Kidney glomerular epithelial cell (primary cell): ENCODE measurements at regions not wholly inside any gene's neighbourhood (a gene's known extent, or its start where the extent isn't known, plus 50 kb on each side); places are given as distances from the start of the nearest gene placed in this dataset.

ENCODE experiments used
- DNase-seq: peaks from one replicate; lab custom pipeline; 2025; lab: John Stamatoyannopoulos, UW

DNA sequence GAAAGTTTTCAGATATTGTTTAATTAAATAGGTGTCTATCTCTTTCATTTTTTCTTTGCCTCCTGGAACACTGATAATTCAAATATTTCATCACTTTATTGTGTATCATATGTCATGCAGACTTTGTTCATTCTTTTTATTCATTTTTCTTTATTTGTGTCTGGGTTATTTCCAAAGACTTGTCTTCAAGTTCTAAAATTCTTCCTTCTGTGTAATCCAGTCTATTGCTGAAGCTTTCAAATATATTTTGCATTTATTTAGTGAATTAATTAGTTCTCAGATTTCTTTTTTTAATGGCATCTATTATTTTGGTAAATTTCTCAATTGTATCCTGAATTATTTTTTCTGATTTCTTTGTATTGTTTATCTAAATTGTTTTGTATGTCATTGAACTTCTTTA lies 70.1 kb downstream of the ZNF330 start:
- DNase-seq, result no peak

DNA sequence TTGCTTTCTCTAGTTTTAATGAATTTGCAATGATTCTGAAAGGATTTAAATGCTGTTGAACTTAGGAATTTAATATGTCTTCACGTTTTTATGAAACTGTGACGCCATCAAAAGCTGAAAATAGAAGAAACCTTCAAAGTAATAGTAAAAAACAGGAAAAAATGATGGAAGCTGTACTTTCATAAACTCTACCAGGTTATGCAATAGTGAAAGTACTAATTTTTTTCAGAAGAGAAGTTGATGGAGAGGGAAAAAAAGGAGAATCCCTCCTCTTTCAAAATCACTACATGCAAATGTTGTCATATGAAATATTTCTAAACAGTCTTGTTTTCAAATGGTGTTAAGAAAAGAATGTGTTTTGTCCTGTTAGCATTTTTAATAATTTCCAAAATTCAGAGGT lies 73.6 kb downstream of the ZNF330 start:
- no peak for DNase-seq

DNA sequence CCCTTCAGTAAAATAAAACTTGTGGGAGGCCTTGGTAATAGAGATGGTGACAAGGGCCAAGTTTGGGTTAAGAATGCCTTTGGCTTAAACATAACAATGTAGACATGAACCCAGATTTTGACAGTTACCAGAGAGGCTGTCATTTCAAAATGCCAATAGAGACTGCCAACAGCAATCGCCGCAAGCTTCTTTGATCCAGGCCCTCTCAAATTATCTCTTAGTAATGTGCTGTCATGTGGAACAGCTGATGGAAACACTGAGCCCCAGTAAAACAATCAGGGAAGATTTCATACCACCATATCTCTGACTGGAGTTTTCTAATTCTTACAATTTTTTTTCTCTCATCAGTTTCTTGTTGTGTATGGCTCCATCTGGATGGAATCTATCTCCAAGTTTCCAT lies 80.5 kb downstream of the ZNF330 start:
- no peak for DNase-seq

DNA sequence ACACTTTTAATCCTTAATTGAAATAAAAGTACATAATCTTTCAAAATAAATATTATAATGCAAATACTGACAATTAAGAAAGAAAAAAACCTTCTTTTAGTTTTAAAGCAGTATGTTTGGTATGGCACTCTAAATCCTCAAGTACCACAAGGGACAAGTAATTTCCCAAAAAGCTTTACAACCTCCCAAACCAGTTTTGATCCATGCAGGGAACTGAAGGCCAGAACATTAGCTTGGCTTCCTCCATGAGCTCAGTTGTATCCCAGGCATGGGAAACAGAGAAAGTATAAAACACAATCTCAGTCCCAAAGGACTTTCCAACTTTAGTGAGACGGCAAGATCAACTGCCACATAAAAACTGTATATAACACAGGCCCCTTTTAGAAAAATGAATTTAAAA lies 82.2 kb downstream of the ZNF330 start:
- no peak for DNase-seq

DNA sequence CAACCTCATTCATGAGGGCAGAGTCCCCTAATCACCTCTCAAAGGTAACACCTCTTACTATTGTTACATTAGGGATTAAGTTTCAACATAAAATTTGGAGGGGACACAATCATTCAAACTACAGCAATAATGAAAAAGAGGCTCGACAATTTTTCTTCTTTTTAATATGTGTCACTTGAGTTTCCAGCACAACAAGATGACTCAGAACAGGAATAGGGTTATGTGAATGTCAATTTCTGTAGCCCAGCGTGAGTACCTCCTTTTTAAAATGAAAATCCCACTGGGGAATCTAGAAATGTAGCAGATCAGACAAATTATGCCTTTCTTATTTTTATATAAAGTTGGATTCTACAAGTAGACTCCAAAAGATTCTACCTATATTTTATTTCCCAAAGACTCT lies 83.7 kb downstream of the ZNF330 start:
- no peak for DNase-seq

DNA sequence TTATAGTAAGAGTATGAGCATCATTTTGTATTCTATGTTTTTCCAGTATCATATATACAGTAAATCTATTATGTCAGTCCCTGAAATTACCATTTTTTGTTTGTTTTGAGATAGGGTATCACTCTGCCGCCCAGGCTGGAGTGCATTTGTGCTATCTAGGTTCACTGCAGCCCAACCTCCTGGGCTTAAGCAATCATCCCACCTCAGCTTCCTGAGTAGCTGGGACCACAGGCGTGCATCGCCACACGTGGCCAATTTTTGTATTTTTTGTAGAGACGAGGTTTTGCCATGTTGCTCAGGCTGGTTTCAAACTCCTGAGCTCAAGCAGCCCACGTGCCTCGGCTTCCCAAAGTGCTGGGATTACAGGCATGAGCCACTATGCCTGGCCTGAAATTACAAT lies 85.6 kb downstream of the ZNF330 start:
- DNase-seq, result no peak

DNA sequence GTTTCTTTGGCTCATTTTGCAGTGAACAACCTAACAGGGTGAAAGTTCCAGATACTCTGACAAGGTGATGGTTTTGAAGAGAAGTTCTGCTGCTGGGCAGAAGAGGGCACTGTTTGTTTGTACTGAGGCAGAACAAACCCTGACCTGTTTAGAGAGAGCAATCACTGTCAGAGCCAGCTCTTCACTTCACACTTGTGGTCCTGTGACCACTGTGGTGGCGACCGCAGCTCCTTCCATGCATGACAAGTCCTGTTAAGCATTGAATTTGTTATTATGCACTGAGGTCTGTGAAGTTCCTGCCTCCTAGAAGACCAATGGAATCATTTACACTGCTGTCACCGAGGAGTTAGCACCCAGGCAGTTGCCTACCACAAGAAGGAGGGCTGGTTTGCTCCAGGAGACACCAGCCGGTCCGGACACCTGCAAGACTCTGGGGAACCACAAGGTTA lies 86.6 kb downstream of the ZNF330 start:
- peak; percentile 78 for DNase-seq

DNA sequence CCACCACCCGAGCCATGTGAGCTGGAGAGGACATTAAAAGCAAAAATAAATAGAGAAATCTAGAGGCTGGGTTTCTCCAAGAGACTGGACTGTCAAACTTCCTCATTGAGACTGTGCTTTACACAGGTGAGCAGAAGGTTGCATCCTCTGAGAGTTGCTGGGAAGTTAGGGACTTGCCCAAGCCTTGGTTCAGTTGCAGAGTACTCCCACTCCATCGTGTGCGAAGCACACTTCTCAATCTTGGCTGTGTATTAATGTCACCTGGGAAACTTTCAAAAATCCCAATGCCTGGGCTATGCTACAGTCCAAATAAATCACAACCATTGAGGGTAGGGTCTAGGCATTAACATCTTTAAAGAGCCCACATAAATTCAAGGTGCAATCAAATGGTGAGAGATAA lies 89.2 kb downstream of the ZNF330 start:
- no peak for DNase-seq

DNA sequence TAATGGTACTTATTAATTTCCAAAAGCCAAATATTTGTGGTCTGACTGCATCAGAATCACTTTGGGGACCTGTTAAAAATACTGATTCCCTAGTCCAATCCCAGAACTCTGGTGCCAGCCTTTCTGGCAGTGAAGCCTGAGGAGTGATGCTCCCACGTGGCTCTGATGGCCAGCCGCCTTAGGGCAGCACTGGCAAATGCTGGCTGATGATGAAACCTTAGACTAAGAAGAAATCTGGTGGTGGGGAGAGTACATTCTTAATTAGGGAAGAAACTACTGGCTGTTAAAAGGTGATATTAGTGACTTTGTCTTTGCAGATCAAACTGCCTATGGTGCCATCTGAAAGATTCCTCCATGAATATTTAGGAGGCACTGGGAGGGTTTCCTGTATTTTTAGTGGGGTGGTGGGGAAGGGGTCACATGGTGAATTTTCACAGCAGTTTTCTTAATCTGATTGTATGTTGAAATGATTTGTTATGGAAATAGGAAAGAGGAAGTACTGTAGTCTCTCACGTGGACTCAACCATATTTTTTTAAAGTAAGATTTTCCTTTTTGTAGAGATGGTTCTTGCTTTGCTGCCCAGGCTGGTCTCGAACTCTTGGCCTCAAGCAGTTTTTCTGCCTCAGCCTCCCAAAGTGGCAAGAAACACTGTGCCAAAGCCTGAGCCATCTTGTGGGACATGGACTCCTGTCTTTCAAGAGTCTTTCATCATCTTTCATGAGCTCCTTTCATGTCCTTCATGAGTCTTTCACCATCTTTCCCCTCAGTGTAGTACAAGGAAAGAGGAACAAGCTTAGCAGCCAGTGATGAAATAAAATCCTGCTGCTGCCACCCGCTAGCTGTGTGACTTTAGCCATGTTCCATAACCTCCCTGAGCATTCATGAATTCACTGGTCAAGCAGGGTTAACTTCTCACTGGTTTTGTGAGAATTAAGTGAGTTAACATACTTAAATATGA lies 90.8 kb downstream of the ZNF330 start:
- DNase-seq, result no peak

DNA sequence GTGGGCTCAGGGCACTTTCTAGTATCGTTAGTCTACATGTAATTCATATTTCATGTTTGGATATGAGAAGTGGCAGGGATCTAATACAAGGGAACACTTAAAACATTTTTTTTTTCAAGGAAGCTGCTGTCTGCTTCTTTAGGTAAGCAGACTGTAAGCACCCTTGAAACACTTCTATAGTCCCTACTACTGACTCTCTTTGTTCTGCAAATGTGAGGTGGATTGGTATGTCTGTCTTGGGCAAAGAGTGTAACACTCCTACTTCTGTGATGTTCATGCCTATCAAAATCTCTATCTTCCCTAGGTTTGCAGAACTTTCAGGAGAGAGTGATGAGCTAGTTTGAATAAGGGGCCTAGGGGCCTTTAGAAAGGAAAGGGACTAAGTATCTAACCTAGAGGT lies 93.9 kb downstream of the ZNF330 start:
- no peak for DNase-seq

DNA sequence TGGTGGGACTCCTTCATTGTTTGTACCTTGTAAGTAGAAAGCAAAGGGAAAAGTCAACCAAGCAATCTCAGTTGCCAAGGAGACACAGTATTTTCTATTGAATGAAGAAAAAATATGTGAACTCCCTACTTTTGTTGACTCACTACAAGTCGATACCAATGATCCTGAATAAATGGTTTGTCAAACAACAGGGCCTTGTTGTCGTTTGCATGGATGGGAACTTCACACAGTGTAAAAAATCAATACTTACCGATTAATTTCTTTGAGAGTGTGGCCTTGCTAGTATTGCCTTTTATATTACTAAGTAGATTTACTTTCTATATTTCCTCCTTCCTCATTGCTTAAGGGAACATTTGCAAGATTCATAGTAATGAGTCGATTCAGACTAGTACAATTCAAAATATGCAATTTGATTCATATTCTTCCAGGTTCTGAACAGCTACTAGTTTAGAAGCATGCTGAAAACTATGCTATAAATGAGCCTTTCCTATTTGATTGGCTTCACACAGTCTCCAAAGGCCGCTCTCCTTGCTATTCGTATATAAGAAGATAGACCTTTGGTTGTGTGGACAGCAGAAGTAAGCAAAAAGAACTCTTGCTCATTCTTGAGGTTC lies 108.0 kb downstream of the ZNF330 start:
- no peak for DNase-seq

DNA sequence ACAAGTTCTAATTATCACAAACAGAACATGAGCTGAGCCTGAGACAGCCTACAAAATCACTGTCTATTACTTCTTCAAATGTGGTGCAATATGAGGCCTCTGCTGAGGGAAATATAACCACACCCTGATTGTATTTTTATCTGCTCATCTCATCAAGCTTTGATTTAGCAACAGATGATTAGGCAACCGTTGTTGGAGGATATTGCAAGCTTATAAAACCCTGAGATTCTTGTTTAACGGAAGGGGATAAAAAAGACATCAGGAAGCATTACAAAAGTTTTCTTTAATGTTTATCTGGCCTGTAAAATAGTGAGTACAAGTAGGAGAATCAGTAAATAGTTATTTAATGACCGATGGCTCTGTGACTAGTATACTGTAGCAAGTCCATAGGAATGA lies 108.5 kb downstream of the ZNF330 start:
- DNase-seq, result no peak

DNA sequence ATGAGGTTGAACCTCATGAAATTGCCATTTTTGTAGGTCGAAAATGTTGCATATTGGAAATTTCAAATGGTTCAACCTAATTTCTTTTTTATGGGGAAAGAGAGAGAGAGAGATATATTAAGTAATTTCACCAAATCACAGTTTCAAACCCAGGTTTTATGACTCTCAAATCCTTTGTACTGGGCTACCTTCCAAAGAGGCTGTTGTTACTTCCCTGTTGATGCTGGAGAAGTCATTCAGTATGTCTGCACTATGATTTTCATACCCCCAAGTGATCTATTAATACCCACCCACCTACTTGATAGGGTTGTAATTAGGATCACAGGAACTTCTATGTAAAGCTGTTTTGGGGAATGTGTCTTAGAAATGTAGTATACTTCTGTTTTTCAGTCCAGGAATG lies 109.9 kb downstream of the ZNF330 start:
- no peak for DNase-seq

DNA sequence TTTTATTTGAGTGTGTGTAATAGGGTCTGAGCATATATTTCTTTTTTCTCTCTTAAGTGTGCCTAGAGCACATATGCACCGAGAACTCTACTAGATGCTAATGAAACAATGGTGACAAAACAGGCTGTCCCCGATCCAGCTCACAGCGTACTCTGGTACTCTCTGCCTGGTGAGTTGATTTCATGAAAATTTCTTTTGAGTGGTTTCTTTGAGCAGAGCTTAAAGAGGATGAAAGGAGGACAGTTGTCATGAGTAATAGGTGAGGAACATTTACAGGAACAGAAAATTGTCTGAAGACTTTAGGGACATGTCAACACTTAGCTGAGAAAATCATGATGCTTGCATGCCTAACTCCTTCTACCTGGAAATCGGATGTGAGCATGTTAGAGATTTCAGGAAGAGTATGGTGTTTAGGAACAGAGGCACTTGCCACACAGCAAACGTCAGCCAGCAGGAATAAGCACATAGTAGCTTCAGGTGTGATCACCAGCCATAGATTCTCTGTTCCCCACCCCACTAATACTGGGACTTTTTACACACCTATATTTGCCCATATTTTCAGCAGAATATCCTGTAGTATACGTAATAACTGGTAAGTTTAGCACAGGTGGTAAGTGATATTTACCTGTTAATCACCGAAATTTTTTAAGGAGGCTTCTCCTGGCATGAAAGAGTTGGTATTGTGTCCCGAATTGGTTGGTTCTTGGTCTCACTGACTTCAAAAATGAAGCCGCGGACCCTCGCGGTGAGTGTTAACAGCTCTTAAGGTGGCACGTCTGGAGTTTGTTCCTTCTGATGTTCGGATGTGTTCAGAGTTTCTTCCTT lies 111.1 kb downstream of the ZNF330 start:
- no peak for DNase-seq

DNA sequence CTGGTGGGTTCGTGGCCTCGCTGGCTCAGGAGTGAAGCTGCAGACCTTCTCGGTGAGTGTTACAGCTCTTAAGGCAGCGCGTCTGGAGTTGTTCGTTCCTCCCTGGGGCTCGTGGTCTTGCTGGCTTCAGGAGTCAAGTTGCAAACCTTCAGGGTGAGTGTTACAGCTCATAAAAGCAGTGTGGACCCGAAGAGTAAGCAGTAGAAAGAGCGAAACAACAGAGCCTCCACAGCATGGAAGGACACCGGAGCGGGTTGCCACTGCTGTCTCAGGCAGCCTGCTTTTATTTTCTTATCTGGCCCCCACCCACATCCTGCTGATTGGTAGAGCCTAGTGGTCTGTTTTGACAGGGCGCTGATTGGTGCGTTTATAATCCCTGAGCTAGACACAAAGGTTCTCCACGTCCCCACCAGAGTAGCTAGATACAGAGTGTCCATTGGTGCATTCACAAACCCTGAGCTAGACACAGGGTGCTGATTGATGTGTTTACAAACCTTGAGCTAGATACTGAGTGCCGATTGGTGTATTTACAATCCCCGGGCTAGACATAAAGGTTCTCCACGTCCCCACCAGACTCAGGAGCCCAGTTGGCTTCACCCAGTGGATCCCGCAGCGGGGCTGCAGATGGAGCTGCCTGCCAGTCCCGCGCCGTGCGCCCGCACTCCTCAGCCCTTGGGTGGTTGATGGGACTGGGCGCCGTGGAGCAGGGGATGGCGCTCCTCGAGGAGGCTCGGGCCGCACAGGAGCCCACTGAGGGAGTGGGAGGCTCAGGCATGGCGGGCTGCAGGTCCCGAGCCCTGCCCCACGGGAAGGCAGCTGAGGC lies 111.9 kb downstream of the ZNF330 start:
- DNase-seq, result peak; percentile 12

DNA sequence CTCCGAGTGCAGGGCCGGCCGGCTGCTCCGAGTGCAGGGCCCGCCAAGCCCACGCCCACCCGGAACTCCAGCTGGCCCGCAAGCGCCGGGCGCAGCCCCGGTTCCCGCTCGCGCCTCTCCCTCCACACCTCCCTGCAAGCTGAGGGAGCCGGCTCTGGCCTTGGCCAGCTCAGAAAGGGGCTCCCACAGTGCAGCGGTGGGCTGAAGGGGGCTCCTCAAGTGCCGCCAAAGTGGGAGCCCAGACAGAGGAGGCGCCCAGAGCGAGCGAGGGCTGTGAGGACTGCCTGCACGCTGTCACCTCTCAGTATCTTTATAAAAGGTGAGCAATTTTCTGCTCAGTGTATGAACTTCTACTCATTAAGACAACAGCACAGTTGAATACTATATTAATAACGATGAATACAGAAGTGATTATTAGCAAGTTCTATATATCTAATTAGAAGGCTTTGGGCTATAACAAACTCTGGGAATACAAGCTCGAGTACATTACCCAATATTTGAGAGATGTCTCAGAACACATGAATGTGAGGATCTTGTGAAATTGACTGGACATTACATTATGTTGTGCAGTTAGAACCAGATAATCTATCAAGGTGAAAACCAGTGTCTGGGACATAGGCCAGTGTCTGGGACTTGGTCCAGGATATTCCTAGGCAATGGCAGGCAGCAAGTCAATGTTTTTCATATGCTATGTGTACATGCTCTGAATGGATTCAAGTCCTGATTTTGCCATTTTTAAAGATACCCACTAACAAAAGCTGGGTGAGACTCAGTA lies 112.9 kb downstream of the ZNF330 start:
- peak; percentile 42 for DNase-seq

DNA sequence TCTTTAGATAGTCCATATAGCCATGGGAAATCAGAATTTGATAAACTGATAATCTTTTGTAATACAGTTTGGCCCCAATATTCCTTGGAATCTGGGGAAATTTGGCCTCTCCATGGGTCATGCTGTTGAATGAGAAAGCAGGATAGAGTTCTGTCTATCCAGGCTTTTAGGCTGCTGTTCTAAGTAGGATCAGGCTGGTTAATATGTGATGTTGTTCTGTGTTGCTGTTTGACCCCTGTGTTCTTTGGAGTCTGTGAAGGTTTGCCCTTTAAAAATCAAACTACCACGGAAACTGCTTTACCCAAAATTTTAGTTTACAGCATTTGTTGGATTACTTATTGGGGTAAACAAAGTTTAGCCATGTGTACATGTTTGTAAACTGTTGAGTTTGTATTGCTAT lies 114.5 kb downstream of the ZNF330 start:
- DNase-seq, result no peak

DNA sequence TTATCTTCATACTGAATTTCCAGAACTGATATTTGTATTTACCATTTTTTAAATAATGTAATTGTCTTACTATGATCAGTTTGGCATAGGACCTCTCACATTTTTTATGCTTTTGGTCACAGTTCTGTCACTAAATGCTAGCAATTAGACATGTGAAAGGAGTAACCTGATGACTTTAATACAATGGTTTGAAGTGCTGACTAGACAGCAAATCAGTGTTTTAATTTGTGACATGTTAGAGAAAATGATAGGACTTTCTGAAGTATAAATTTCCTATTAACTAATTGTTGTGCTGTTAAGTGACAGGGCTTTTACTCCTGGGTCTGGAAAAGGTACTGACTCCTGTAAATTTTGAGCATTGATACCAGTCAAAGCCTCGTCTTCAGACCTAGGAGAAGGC lies 117.5 kb downstream of the ZNF330 start:
- DNase-seq, result no peak

DNA sequence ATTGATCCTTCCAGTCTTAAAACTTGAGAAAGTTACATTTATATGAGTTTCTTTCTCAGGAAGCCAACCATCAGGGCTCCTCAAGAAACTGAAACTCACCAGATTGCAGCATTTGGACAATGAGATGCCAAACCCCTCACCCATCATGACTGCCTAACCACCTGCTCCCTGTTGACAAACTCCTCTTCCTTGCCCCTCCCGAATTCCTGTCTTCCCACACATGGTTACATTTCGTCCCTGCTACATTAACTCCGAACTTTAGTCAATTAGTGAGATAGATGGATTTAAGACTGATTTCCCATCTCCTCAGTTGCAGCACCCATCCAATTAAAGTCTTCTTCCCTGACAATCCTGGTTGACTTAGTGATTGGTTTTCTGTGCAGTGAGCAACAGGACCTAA lies 118.7 kb downstream of the ZNF330 start:
- no peak for DNase-seq

DNA sequence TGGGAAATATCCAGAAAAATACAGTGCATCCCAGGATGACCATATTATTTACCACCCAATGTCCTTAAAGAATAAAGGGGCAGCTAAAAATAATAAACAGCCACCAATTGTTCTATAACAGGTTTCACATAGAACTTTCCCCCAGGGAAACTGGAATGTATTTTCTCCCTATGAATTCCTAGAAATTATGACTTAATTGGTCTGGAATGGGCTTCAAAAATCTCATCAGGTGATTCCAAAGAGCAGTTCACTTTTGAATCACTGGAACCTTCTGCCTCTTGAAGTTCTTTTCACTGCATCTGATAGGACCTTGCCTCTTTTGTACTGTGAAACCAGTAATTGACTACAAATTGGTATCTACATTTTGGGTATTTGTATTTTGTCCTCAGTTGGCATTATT lies 119.3 kb downstream of the ZNF330 start:
- peak; percentile 17 for DNase-seq

DNA sequence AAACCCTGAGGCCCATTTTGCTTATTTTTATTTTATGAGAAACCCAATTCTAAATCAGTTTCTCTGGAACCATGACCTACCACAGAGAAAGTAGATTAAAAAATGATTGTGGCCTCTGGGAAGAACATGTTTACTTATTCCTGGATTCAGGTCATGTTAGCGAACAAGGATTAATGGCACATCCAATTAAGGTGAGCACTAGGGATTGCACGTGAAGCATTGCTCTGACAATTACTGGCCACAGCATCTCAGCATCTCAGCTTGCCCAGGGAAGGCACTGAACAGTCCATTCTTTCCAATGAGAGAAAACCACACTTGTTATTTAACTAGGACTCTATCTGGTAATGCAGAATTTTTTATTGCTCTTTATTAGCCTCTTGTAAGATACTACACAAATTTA lies 119.8 kb downstream of the ZNF330 start:
- no peak for DNase-seq
